ENCODE measurements at regions not wholly inside any gene's neighbourhood (a gene's known extent, or its start where the extent isn't known, plus 50 kb on each side); places are given as distances from the start of the nearest gene placed in this dataset.

GRCh38 chrX:142804085-142804484, 221.6 kb upstream of the SPANXN4 start:
- H3K27ac Mint-ChIP-seq (ENCODE audit: unreplicated experiment) = no peak overlapping the region
- H3K27me3 Mint-ChIP-seq (ENCODE audit: unreplicated experiment) = no peaks in the 10 kb centered on the region
- no peak overlapping the region for H3K4me3 Mint-ChIP-seq (ENCODE audit: low read depth, unreplicated experiment)
- H3K9me3 Mint-ChIP-seq (ENCODE audit: low read depth, unreplicated experiment) = no peaks in the 10 kb centered on the region
- intact Hi-C loops (cut with micrococcal nuclease; ENCODE audit: unreplicated experiment) = no loop called here
- BruUV-seq (replicated peaks) = no TSS peak
- H3K4me1 Mint-ChIP-seq (ENCODE audit: low read depth, unreplicated experiment) = no peaks in the 10 kb centered on the region
- TF ChIP-seq CTCF (IDR thresholded peaks at IDR 0.05; ENCODE audit: unreplicated experiment) = no peak
- H3K36me3 Mint-ChIP-seq (ENCODE audit: insufficient read depth, unreplicated experiment) = no peaks in the 10 kb centered on the region
- no peak for DNase-seq
- CTCF ChIA-PET = no interaction called here

GRCh38 chrX:142819461-142819860, 206.3 kb upstream of the SPANXN4 start:
- CTCF ChIA-PET = no interaction called here
- H3K9me3 Mint-ChIP-seq (ENCODE audit: low read depth, unreplicated experiment) = peaks cover 7% of the 10 kb centered on the region

GRCh38 chrX:142828129-142828528, 197.6 kb upstream of the SPANXN4 start:
- intact Hi-C loops (cut with micrococcal nuclease; ENCODE audit: unreplicated experiment) = no loop called here
- CTCF ChIA-PET = no interaction called here
- H3K27me3 Mint-ChIP-seq (ENCODE audit: unreplicated experiment) = no peaks in the 10 kb centered on the region
- no peaks in the 10 kb centered on the region for H3K9me3 Mint-ChIP-seq (ENCODE audit: low read depth, unreplicated experiment)
- DNase-seq = no peak
- H3K27ac Mint-ChIP-seq (ENCODE audit: unreplicated experiment) = no peak overlapping the region
- H3K4me1 Mint-ChIP-seq (ENCODE audit: low read depth, unreplicated experiment) = no peaks in the 10 kb centered on the region
- TF ChIP-seq CTCF (IDR thresholded peaks at IDR 0.05; ENCODE audit: unreplicated experiment) = no peak
- no TSS peak for BruUV-seq (replicated peaks)
- H3K4me3 Mint-ChIP-seq (ENCODE audit: low read depth, unreplicated experiment) = no peak overlapping the region
- no peaks in the 10 kb centered on the region for H3K36me3 Mint-ChIP-seq (ENCODE audit: insufficient read depth, unreplicated experiment)

More at GRCh38 chrX:142819461-142819860, 206.3 kb upstream of the SPANXN4 start:
- intact Hi-C loops (cut with micrococcal nuclease; ENCODE audit: unreplicated experiment) = no loop called here
- H3K4me1 Mint-ChIP-seq (ENCODE audit: low read depth, unreplicated experiment) = no peaks in the 10 kb centered on the region
- no peak overlapping the region for H3K4me3 Mint-ChIP-seq (ENCODE audit: low read depth, unreplicated experiment)
- no peaks in the 10 kb centered on the region for H3K27me3 Mint-ChIP-seq (ENCODE audit: unreplicated experiment)
- no peaks in the 10 kb centered on the region for H3K36me3 Mint-ChIP-seq (ENCODE audit: insufficient read depth, unreplicated experiment)
- TF ChIP-seq CTCF (IDR thresholded peaks at IDR 0.05; ENCODE audit: unreplicated experiment) = no peak
- no TSS peak for BruUV-seq (replicated peaks)
- H3K27ac Mint-ChIP-seq (ENCODE audit: unreplicated experiment) = no peak overlapping the region
- DNase-seq = no peak

GRCh38 chrX:142831961-142832530, 193.7 kb upstream of the SPANXN4 start:
- no peak for TF ChIP-seq CTCF (IDR thresholded peaks at IDR 0.05; ENCODE audit: unreplicated experiment)
- Mint-ChIP-seq H3K9me3 (ENCODE audit: low read depth, unreplicated experiment) (peaks cover 4% of the 10 kb centered on the region), H3K27ac (ENCODE audit: unreplicated experiment) (no peak overlapping the region), H3K27me3 (ENCODE audit: unreplicated experiment) (no peaks in the 10 kb centered on the region), H3K4me3 (ENCODE audit: low read depth, unreplicated experiment) (no peak overlapping the region), H3K36me3 (ENCODE audit: insufficient read depth, unreplicated experiment) (no peaks in the 10 kb centered on the region), H3K4me1 (ENCODE audit: low read depth, unreplicated experiment) (no peaks in the 10 kb centered on the region)
- intact Hi-C loops (cut with micrococcal nuclease; ENCODE audit: unreplicated experiment) = no loop called here
- BruUV-seq (replicated peaks) = no TSS peak
- no peak for DNase-seq
- CTCF ChIA-PET = no interaction called here

Data from Calu3 (cell line).